HG02970 (cell line): ENCODE measurements at regions not wholly inside any gene's neighbourhood (a gene's known extent, or its start where the extent isn't known, plus 50 kb on each side); places are given as distances from the start of the nearest gene placed in this dataset.
"Not testable (repeated sequence)": the region's sequence is repeated elsewhere in the genome, so short reads cannot be mapped to it uniquely, and the experiment has no call there.

Experiments
- ATAC-seq: cut with Tn5 transposase; IDR thresholded peaks from one replicate; pipeline ENCODE4 v1.9.1; 2021; ENCODE audit warnings: mild to moderate bottlenecking, moderate library complexity, moderate number of reproducible peaks; ENCODE audit not compliant: unreplicated experiment, low FRiP score

- ATAC-seq = no peak
Observed at GRCh38 chr3:106817706-106818105, 559.5 kb upstream of the CCDC54 start.

- ATAC-seq = no peak
Observed at GRCh38 chr3:106819440-106819839, 557.8 kb upstream of the CCDC54 start.

GRCh38 chr3:106820726-106821362 lies 556.4 kb upstream of the CCDC54 start:
- ATAC-seq = no peak

GRCh38 chr3:106821801-106822200 lies 555.4 kb upstream of the CCDC54 start:
- ATAC-seq = no peak

- no peak for ATAC-seq
Observed at GRCh38 chr3:106822204-106822603, 555.0 kb upstream of the CCDC54 start.

- no peak for ATAC-seq
Observed at GRCh38 chr3:106823701-106824100, 553.5 kb upstream of the CCDC54 start.

- no peak for ATAC-seq
Observed at GRCh38 chr3:106824856-106825255, 552.4 kb upstream of the CCDC54 start.

GRCh38 chr3:106825962-106826605 lies 551.2 kb upstream of the CCDC54 start:
- ATAC-seq = no peak

GRCh38 chr3:106826791-106827311 lies 550.4 kb upstream of the CCDC54 start:
- ATAC-seq = no peak

GRCh38 chr3:106827515-106828213 lies 549.6 kb upstream of the CCDC54 start:
- no peak for ATAC-seq

GRCh38 chr3:106829206-106829605 lies 548.0 kb upstream of the CCDC54 start:
- no peak for ATAC-seq

GRCh38 chr3:106830334-106830733 lies 546.9 kb upstream of the CCDC54 start:
- ATAC-seq = no peak

GRCh38 chr3:106836906-106837305 lies 540.3 kb upstream of the CCDC54 start:
- no peak for ATAC-seq

- no peak for ATAC-seq
Observed at GRCh38 chr3:106837616-106838015, 539.6 kb upstream of the CCDC54 start.

GRCh38 chr3:106839576-106840280 lies 537.5 kb upstream of the CCDC54 start:
- ATAC-seq = no peak

- ATAC-seq = no peak
Observed at GRCh38 chr3:106840319-106840718, 536.9 kb upstream of the CCDC54 start.

- ATAC-seq = no peak
Observed at GRCh38 chr3:106842151-106842550, 535.1 kb upstream of the CCDC54 start.

GRCh38 chr3:106844638-106845037 lies 532.6 kb upstream of the CCDC54 start:
- no peak for ATAC-seq

- ATAC-seq = no peak
Observed at GRCh38 chr3:106848099-106848498, 529.1 kb upstream of the CCDC54 start.

GRCh38 chr3:106850437-106850836 lies 526.8 kb upstream of the CCDC54 start:
- ATAC-seq = no peak

GRCh38 chr3:106858321-106858720 lies 518.9 kb upstream of the CCDC54 start:
- ATAC-seq = not testable (repeated sequence)
